ENCODE measurements at regions not wholly inside any gene's neighbourhood (a gene's known extent, or its start where the extent isn't known, plus 50 kb on each side); places are given as distances from the start of the nearest gene placed in this dataset.

DNA sequence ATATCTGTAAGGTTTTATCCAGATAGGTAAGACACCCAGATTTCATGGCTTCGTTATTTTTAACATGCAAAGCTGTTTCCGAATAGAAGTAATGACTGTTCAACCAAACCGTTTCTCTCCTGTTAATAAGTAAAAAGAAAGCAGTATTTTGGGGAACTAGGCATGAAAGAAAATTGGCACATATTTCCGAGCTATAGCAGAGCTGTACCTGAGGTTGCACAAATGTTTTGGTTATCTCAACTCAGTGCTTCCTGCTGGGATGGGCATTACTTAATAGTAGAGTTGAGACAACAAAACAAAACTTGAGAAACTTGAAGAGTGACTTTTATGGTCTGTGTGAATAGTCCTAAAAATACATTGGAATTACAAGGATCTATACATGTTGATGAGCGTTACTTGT, 564.3 kb upstream of the SORCS1 start:
- no peak for TF ChIP-seq POLR2A (IDR thresholded peaks at IDR 0.05)
- TF ChIP-seq, protein P1, sequence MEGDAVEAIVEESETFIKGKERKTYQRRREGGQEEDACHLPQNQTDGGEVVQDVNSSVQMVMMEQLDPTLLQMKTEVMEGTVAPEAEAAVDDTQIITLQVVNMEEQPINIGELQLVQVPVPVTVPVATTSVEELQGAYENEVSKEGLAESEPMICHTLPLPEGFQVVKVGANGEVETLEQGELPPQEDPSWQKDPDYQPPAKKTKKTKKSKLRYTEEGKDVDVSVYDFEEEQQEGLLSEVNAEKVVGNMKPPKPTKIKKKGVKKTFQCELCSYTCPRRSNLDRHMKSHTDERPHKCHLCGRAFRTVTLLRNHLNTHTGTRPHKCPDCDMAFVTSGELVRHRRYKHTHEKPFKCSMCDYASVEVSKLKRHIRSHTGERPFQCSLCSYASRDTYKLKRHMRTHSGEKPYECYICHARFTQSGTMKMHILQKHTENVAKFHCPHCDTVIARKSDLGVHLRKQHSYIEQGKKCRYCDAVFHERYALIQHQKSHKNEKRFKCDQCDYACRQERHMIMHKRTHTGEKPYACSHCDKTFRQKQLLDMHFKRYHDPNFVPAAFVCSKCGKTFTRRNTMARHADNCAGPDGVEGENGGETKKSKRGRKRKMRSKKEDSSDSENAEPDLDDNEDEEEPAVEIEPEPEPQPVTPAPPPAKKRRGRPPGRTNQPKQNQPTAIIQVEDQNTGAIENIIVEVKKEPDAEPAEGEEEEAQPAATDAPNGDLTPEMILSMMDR (IDR thresholded peaks at IDR 0.05): no peak
- TF ChIP-seq EP300 (IDR thresholded peaks at IDR 0.05): no peak

Measured in ovary (tissue), 3 donors.